HUES64 (cell line): ENCODE measurements at regions not wholly inside any gene's neighbourhood (a gene's known extent, or its start where the extent isn't known, plus 50 kb on each side); places are given as distances from the start of the nearest gene placed in this dataset.

ENCODE experiments used
- H3K27ac ChIP-seq: 2 replicates; pipeline ENCODE4 v1.7.0; 2013; ENCODE audit warnings: low read depth, low read length, inconsistent platforms
- H3K27me3 ChIP-seq: 2 replicates; pipeline ENCODE4 v1.6.1; 2013; ENCODE audit warnings: mild to moderate bottlenecking, low read length; ENCODE audit not compliant: insufficient read depth
- H3K36me3 ChIP-seq: 2 replicates; pipeline ENCODE4 v1.6.1; 2013; ENCODE audit warnings: mild to moderate bottlenecking, low read length; ENCODE audit not compliant: insufficient read depth
- H3K4me1 ChIP-seq: 2 replicates; pipeline ENCODE4 v1.6.1; 2013; ENCODE audit warnings: mild to moderate bottlenecking, low read length, moderate library complexity; ENCODE audit not compliant: insufficient read depth
- H3K4me3 ChIP-seq: 2 replicates; pipeline ENCODE4 v1.5.1; 2013; ENCODE audit warnings: mild to moderate bottlenecking, low read length, moderate library complexity
- H3K9ac ChIP-seq: 2 replicates; pipeline ENCODE4 v1.6.1; 2013; ENCODE audit warnings: mild to moderate bottlenecking, low read depth, low read length
- H3K9me3 ChIP-seq: 2 replicates; pipeline ENCODE4 v1.6.1; 2013; ENCODE audit warnings: low read depth, low read length; ENCODE audit not compliant: insufficient read depth
- WGBS: fragments of 150-250, 120-280 bp; methylation state at CpG from one replicate; pipeline ENCODE4 v1.1.7; 2013; ENCODE audit warnings: missing lambda C conversion rate; 5-methylcytosine and 5-hydroxymethylcytosine counted together

- H3K4me1 ChIP-seq = no peaks in the 10 kb centered on the region
- H3K36me3 ChIP-seq = no peaks in the 10 kb centered on the region
- no peaks in the 10 kb centered on the region for H3K27me3 ChIP-seq
- no peak overlapping the region for H3K9ac ChIP-seq
- H3K4me3 ChIP-seq = no peak overlapping the region
- no peaks in the 10 kb centered on the region for H3K9me3 ChIP-seq
- no peak overlapping the region for H3K27ac ChIP-seq
- 94% methylated on average over 4 of the region's 4 CpGs for WGBS
Measured at GRCh38 chr18:2312440-2312839, 258.9 kb downstream of the METTL4 start.

GRCh38 chr18:2313332-2313731, 258.0 kb downstream of the METTL4 start:
- H3K27me3 ChIP-seq = no peaks in the 10 kb centered on the region
- no peaks in the 10 kb centered on the region for H3K9me3 ChIP-seq
- no peaks in the 10 kb centered on the region for H3K4me1 ChIP-seq
- no peaks in the 10 kb centered on the region for H3K36me3 ChIP-seq
- H3K9ac ChIP-seq = no peak overlapping the region
- H3K4me3 ChIP-seq = no peak overlapping the region
- no peak overlapping the region for H3K27ac ChIP-seq
- WGBS = 95% methylated on average over 3 of the region's 3 CpGs

GRCh38 chr18:2316082-2316750, 255.1 kb downstream of the METTL4 start:
- H3K27me3 ChIP-seq = no peaks in the 10 kb centered on the region
- H3K27ac ChIP-seq = no peak overlapping the region
- no peaks in the 10 kb centered on the region for H3K4me1 ChIP-seq
- WGBS = 100% methylated on average over 2 of the region's 3 CpGs
- no peaks in the 10 kb centered on the region for H3K36me3 ChIP-seq
- no peak overlapping the region for H3K4me3 ChIP-seq
- no peak overlapping the region for H3K9ac ChIP-seq
- no peaks in the 10 kb centered on the region for H3K9me3 ChIP-seq

GRCh38 chr18:2316751-2317696, 254.3 kb downstream of the METTL4 start:
- no peaks in the 10 kb centered on the region for H3K9me3 ChIP-seq
- no peak overlapping the region for H3K4me3 ChIP-seq
- 85% methylated on average over 4 of the region's 5 CpGs for WGBS
- no peaks in the 10 kb centered on the region for H3K36me3 ChIP-seq
- no peaks in the 10 kb centered on the region for H3K27me3 ChIP-seq
- no peaks in the 10 kb centered on the region for H3K4me1 ChIP-seq
- H3K27ac ChIP-seq = no peak overlapping the region
- no peak overlapping the region for H3K9ac ChIP-seq

GRCh38 chr18:2324459-2324858, 246.8 kb downstream of the METTL4 start:
- Histone ChIP-seq H3K4me3 (no peak overlapping the region), H3K9ac (no peak overlapping the region), H3K9me3 (no peaks in the 10 kb centered on the region), H3K36me3 (no peaks in the 10 kb centered on the region), H3K4me1 (peaks cover 3% of the 10 kb centered on the region; the same call in 1 of the 2 replicates), H3K27me3 (no peaks in the 10 kb centered on the region), H3K27ac (no peak overlapping the region)

- H3K4me3 ChIP-seq = no peak overlapping the region
- no peak overlapping the region for H3K9ac ChIP-seq
- H3K27me3 ChIP-seq = no peaks in the 10 kb centered on the region
- peaks cover 3% of the 10 kb centered on the region; the same call in 1 of the 2 replicates for H3K4me1 ChIP-seq
- H3K27ac ChIP-seq = no peak overlapping the region
- WGBS = 76% methylated on average over 4 of the region's 4 CpGs
- H3K9me3 ChIP-seq = no peaks in the 10 kb centered on the region
- H3K36me3 ChIP-seq = no peaks in the 10 kb centered on the region
Measured at GRCh38 chr18:2325308-2325849, 245.9 kb downstream of the METTL4 start.

GRCh38 chr18:2325933-2326332, 245.4 kb downstream of the METTL4 start:
- Histone ChIP-seq H3K9ac (no peak overlapping the region), H3K27me3 (no peaks in the 10 kb centered on the region), H3K9me3 (no peaks in the 10 kb centered on the region), H3K36me3 (no peaks in the 10 kb centered on the region), H3K4me1 (peaks cover 3% of the 10 kb centered on the region; the same call in 1 of the 2 replicates), H3K4me3 (no peak overlapping the region), H3K27ac (no peak overlapping the region)
- WGBS = 88% methylated on average over 1 of the region's 1 CpG

GRCh38 chr18:2326999-2327398, 244.3 kb downstream of the METTL4 start:
- Histone ChIP-seq H3K9ac (no peak overlapping the region), H3K36me3 (no peaks in the 10 kb centered on the region), H3K4me3 (no peak overlapping the region), H3K4me1 (peaks cover 3% of the 10 kb centered on the region; the same call in 1 of the 2 replicates), H3K27me3 (no peaks in the 10 kb centered on the region), H3K9me3 (no peaks in the 10 kb centered on the region), H3K27ac (no peak overlapping the region)
- 81% methylated on average over 6 of the region's 6 CpGs for WGBS

GRCh38 chr18:2330764-2331163, 240.5 kb downstream of the METTL4 start:
- Histone ChIP-seq H3K36me3 (no peaks in the 10 kb centered on the region), H3K27ac (no peak overlapping the region), H3K9me3 (no peaks in the 10 kb centered on the region), H3K4me1 (no peaks in the 10 kb centered on the region), H3K9ac (no peak overlapping the region), H3K27me3 (no peaks in the 10 kb centered on the region), H3K4me3 (no peak overlapping the region)
- 85% methylated on average over 2 of the region's 2 CpGs for WGBS

- no peaks in the 10 kb centered on the region for H3K36me3 ChIP-seq
- WGBS = 81% methylated on average over 4 of the region's 4 CpGs
- no peaks in the 10 kb centered on the region for H3K4me1 ChIP-seq
- no peak overlapping the region for H3K9ac ChIP-seq
- no peaks in the 10 kb centered on the region for H3K27me3 ChIP-seq
- no peak overlapping the region for H3K4me3 ChIP-seq
- H3K27ac ChIP-seq = no peak overlapping the region
- H3K9me3 ChIP-seq = no peaks in the 10 kb centered on the region
Measured at GRCh38 chr18:2331491-2331890, 239.8 kb downstream of the METTL4 start.

GRCh38 chr18:2336690-2337392, 234.5 kb downstream of the METTL4 start:
- Histone ChIP-seq H3K9ac (no peak overlapping the region), H3K9me3 (no peaks in the 10 kb centered on the region), H3K4me3 (no peak overlapping the region), H3K36me3 (no peaks in the 10 kb centered on the region), H3K4me1 (no peaks in the 10 kb centered on the region), H3K27ac (no peak overlapping the region), H3K27me3 (no peaks in the 10 kb centered on the region)
